Upper lobe of left lung (tissue), 6 donors: ENCODE measurements at regions not wholly inside any gene's neighbourhood (a gene's known extent, or its start where the extent isn't known, plus 50 kb on each side); places are given as distances from the start of the nearest gene placed in this dataset.

Source experiments
- ATAC-seq, 2 donors: fragments of 200-7000 bp; cut with Tn5 transposase; one replicate each; pipeline ENCODE4 v1.9.1; 2022; ENCODE audit warnings: mild to moderate bottlenecking in 2 of 2, moderate library complexity in 2 of 2; ENCODE audit not compliant: low FRiP score in 2 of 2
- DNase-seq, 2 donors: peaks; one replicate each; pipeline ENCODE4 v3.0.0-alpha.2; 2019 to 2020
- H3K27ac ChIP-seq, 4 donors: fragments of 200-600 bp; sonication (generic); one replicate each; pipeline ENCODE4 v1.5.1; 2016 to 2019
- H3K27me3 ChIP-seq, 4 donors: fragments of 200-600 bp; sonication (generic); one replicate each; pipeline ENCODE4 v1.5.1; 2017 to 2019
- H3K36me3 ChIP-seq, 4 donors: fragments of 200-600 bp; sonication (generic); one replicate each; pipeline ENCODE4 v1.5.1; 2016 to 2019
- H3K4me1 ChIP-seq, 4 donors: fragments of 200-600 bp; sonication (generic); one replicate each; pipeline ENCODE4 v1.5.1; 2018 to 2019
- H3K4me3 ChIP-seq, 4 donors: fragments of 200-600 bp; sonication (generic); one replicate each; pipeline ENCODE4 v1.5.1; 2017 to 2019; ENCODE audit warnings: mild to moderate bottlenecking in 2 of 4, moderate library complexity in 1 of 4
- H3K9me3 ChIP-seq, 4 donors: fragments of 200-600 bp; sonication (generic); one replicate each; pipeline ENCODE4 v1.5.1; 2018 to 2019
- EP300 ChIP-seq, 4 donors: sonication (generic); formaldehyde crosslinking; IDR thresholded peaks; one replicate each; pipeline ENCODE4 v1.5.1; 2017; ENCODE audit warnings: antibody characterized with exemption in 4 of 4, control low read depth in 2 of 4
- POLR2A ChIP-seq, 4 donors: fragments of 450-650 bp; IDR thresholded peaks; one replicate each; pipeline ENCODE4 v1.5.1; 2016 to 2017; ENCODE audit warnings: antibody characterized with exemption in 4 of 4, mild to moderate bottlenecking in 2 of 4
- POLR2AphosphoS5 ChIP-seq, 2 donors: sonication (generic); formaldehyde crosslinking; IDR thresholded peaks; one replicate each; pipeline ENCODE4 v1.5.1; 2017; ENCODE audit warnings: antibody characterized with exemption in 2 of 2
- WGBS, 2 donors: methylation state at CpG; one replicate each; pipeline ENCODE4 v1.1.5; 2017 to 2018; 5-methylcytosine and 5-hydroxymethylcytosine counted together
- TF ChIP-seq, protein P1 (sequence below), 6 experiments: fragments of 450-650 bp in 4 of 6; fragments of 200-600 bp in 2 of 6; sonication (generic) in 2 of 6; IDR thresholded peaks; one replicate each; pipeline ENCODE4 v1.5.1; 2016 to 2019; ENCODE audit warnings: antibody characterized with exemption in 6 of 6
- donor health status: DM: no; HTN: no; CAD: no; lungs with moderate emphysema.
- donor health status: DM: no; HTN: yes; CAD: no; lungs with severe emphysema.

DNA sequence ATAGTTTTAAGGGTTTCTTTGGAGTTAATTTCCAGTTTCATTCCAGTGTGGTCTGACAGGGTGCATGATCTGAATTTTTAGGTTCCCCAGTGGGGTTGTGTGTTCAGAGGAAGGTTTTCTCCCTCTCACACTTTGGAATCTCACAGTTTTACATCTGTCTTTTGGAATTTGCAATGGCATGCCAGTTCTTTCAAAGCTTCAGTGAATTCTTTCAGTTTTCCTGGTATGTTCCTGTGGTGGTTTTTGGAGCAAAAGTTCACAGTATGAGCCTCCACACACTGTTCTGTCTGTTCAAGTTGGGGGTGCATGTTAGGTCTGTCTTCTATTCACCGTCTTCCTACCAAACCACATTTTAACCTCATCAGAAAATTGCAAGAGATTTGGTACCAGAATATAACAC, 624.2 kb downstream of the KCTD16 start:
- Histone ChIP-seq H3K36me3 (no peaks in the 10 kb centered on the region), H3K9me3 (peaks cover 0 to 3% (median 0%) of the 10 kb centered on the region in 4 donors), H3K27ac (no peak overlapping the region), H3K4me1 (no peaks in the 10 kb centered on the region), H3K27me3 (no peaks in the 10 kb centered on the region), H3K4me3 (no peak overlapping the region)
- TF ChIP-seq POLR2AphosphoS5 (IDR thresholded peaks at IDR 0.05) (no peak), POLR2A (IDR thresholded peaks at IDR 0.05) (no peak), EP300 (IDR thresholded peaks at IDR 0.05) (no peak)
- TF ChIP-seq, protein P1, sequence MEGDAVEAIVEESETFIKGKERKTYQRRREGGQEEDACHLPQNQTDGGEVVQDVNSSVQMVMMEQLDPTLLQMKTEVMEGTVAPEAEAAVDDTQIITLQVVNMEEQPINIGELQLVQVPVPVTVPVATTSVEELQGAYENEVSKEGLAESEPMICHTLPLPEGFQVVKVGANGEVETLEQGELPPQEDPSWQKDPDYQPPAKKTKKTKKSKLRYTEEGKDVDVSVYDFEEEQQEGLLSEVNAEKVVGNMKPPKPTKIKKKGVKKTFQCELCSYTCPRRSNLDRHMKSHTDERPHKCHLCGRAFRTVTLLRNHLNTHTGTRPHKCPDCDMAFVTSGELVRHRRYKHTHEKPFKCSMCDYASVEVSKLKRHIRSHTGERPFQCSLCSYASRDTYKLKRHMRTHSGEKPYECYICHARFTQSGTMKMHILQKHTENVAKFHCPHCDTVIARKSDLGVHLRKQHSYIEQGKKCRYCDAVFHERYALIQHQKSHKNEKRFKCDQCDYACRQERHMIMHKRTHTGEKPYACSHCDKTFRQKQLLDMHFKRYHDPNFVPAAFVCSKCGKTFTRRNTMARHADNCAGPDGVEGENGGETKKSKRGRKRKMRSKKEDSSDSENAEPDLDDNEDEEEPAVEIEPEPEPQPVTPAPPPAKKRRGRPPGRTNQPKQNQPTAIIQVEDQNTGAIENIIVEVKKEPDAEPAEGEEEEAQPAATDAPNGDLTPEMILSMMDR (IDR thresholded peaks at IDR 0.05): no peak
- DNase-seq (no peak), ATAC-seq (no peak)
- WGBS, 2 donors: 79 to 89% methylated on average over 1 of the region's 1 CpG

DNA sequence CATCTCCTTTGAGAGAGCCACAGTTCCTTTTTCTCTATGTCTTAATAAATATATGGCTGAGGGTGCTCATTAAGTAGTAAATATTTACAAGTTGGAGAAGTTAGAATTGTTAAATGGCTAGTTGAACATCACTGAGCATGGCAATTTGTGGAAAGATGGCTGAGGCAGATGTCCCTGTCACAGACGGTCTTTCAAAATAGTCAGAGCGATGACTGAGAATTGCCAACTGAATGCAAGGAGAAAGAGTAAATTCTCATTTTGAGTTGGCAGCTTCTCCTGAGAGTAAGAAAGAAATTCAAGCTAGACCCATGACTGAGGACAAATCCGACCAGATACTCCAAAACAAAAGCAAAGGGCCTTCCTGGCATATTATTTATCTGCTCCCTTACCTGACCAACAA, 617.9 kb downstream of the KCTD16 start:
- TF ChIP-seq, protein P1 (IDR thresholded peaks at IDR 0.05): no peak
- TF ChIP-seq POLR2AphosphoS5 (IDR thresholded peaks at IDR 0.05) (no peak), POLR2A (IDR thresholded peaks at IDR 0.05) (no peak), EP300 (IDR thresholded peaks at IDR 0.05) (no peak)
- H3K27ac ChIP-seq: no peak overlapping the region
- no peaks in the 10 kb centered on the region for H3K4me1 ChIP-seq
- ATAC-seq (no peak), DNase-seq (no peak)
- peaks cover 0 to 3% (median 0%) of the 10 kb centered on the region in 4 donors for H3K9me3 ChIP-seq
- H3K4me3 ChIP-seq: no peak overlapping the region
- H3K27me3 ChIP-seq: no peaks in the 10 kb centered on the region
- WGBS, 2 donors: 77% methylated on average over 3 of the region's 3 CpGs
- no peaks in the 10 kb centered on the region for H3K36me3 ChIP-seq

DNA sequence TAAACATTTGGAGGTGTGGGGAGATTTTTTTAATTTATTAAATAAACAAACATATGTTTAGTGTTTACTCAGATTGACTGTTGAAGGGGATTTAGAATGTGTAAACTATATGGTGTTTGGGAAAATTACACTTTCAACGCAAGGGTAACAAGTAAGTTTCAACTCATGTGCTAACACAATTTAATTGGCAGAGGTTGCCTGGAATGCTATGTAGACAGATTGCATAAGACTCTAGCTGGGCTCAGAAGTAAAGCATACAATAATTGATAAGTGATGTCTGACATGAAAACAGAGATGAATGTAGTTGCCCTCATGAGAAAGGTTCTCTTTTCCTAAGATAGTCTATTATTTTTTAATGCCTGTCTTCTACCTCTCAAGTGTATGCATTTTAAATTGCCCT, 617.4 kb downstream of the KCTD16 start:
- Histone ChIP-seq H3K4me1 (no peaks in the 10 kb centered on the region), H3K36me3 (no peaks in the 10 kb centered on the region), H3K9me3 (peaks cover 0 to 2% (median 0%) of the 10 kb centered on the region in 4 donors), H3K4me3 (no peak overlapping the region), H3K27ac (no peak overlapping the region), H3K27me3 (no peaks in the 10 kb centered on the region)
- ATAC-seq (no peak), DNase-seq (no peak)
- TF ChIP-seq, protein P1 (IDR thresholded peaks at IDR 0.05): no peak
- TF ChIP-seq EP300 (IDR thresholded peaks at IDR 0.05) (no peak), POLR2AphosphoS5 (IDR thresholded peaks at IDR 0.05) (no peak), POLR2A (IDR thresholded peaks at IDR 0.05) (no peak)
- WGBS, 2 donors: 44 to 66% methylated on average over 1 of the region's 1 CpG

DNA sequence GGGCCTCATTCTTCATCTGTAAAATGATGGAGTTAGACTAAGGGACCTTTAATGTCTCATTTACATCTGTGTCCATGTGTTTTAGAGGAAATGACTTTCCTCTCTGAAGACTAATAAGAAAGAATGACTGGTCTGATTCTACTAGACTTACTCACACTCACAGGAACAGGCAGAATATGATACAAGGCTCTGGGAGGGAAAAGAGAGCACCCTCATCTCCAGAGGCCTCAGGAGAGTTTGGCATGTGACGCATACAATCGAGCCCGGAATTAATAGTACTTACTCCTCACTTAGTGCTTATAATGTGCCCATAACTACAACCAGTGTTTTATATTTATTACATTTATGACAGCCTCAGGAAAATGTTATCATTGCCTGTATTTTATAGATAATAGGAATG, 608.7 kb downstream of the KCTD16 start:
- H3K27ac ChIP-seq: no peak overlapping the region
- ATAC-seq (no peak), DNase-seq (no peak)
- WGBS, 2 donors: 89 to 94% methylated on average over 3 of the region's 3 CpGs
- H3K36me3 ChIP-seq: no peaks in the 10 kb centered on the region
- H3K4me1 ChIP-seq: no peaks in the 10 kb centered on the region
- no peak overlapping the region for H3K4me3 ChIP-seq
- H3K27me3 ChIP-seq: no peaks in the 10 kb centered on the region
- H3K9me3 ChIP-seq: no peaks in the 10 kb centered on the region
- TF ChIP-seq, protein P1 (IDR thresholded peaks at IDR 0.05): no peak
- TF ChIP-seq EP300 (IDR thresholded peaks at IDR 0.05) (no peak), POLR2A (IDR thresholded peaks at IDR 0.05) (no peak), POLR2AphosphoS5 (IDR thresholded peaks at IDR 0.05) (no peak)

DNA sequence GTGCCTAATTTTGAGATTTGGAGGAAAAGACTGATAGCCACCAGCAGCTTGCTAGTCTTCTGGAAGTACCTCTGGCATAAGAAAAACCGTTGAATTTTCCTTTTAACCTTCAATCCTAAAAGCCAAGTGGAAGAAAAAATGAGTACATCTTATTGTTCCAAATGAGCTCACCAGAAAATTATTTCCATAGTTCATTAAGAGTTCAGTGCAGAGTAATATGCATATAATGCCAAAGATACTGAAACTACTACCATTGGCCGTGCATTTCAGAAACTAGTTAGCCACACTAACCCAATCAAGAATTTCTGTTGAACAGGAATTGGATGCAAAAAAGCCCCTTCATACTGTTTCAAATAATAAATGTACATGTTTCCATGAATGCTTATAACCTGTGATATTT, 607.9 kb downstream of the KCTD16 start:
- no peaks in the 10 kb centered on the region for H3K9me3 ChIP-seq
- DNase-seq (no peak), ATAC-seq (no peak)
- no peak overlapping the region for H3K4me3 ChIP-seq
- WGBS, 2 donors: 74 to 78% methylated on average over 2 of the region's 2 CpGs
- H3K4me1 ChIP-seq: no peaks in the 10 kb centered on the region
- H3K36me3 ChIP-seq: no peaks in the 10 kb centered on the region
- no peak overlapping the region for H3K27ac ChIP-seq
- TF ChIP-seq POLR2AphosphoS5 (IDR thresholded peaks at IDR 0.05) (no peak), EP300 (IDR thresholded peaks at IDR 0.05) (no peak), POLR2A (IDR thresholded peaks at IDR 0.05) (no peak)
- TF ChIP-seq, protein P1 (IDR thresholded peaks at IDR 0.05): no peak
- no peaks in the 10 kb centered on the region for H3K27me3 ChIP-seq
